ENCODE measurements at regions not wholly inside any gene's neighbourhood (a gene's known extent, or its start where the extent isn't known, plus 50 kb on each side); places are given as distances from the start of the nearest gene placed in this dataset.

DNA sequence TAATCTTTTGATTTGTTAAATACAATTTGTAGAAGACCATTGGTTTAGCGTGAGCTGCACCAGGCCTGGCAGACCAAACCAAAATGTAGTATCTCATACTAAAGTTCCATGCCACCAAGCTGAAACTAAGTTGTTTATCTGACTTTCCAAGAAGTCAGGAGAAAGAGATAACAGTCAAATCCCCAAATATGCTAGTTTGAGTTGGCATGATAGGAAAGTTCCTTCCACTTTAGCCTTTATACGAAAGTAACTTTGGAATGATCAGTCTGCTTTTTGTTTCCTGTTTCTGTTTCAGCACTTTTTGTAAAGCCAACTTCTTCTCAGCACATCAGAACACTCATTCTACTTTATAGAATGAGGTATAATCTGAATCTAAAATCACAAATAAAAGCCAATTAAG lies 449.2 kb downstream of the GRXCR1 start:
- H3K27me3 ChIP-seq (ENCODE audit: insufficient read depth, poor library complexity, severe bottlenecking): no peaks in the 10 kb centered on the region
- no peak for TF ChIP-seq REST (IDR thresholded peaks at IDR 0.05; ENCODE audit: insufficient replicate concordance, low read depth)
- TF ChIP-seq SPI1 (IDR thresholded peaks at IDR 0.05; ENCODE audit: borderline replicate concordance, low read depth): no peak
- no peak for TF ChIP-seq POLR2AphosphoS5 (IDR thresholded peaks at IDR 0.05; ENCODE audit: low read depth)
- TF ChIP-seq GABPA (IDR thresholded peaks at IDR 0.05; ENCODE audit: low read depth): no peak
- TF ChIP-seq, protein P1, sequence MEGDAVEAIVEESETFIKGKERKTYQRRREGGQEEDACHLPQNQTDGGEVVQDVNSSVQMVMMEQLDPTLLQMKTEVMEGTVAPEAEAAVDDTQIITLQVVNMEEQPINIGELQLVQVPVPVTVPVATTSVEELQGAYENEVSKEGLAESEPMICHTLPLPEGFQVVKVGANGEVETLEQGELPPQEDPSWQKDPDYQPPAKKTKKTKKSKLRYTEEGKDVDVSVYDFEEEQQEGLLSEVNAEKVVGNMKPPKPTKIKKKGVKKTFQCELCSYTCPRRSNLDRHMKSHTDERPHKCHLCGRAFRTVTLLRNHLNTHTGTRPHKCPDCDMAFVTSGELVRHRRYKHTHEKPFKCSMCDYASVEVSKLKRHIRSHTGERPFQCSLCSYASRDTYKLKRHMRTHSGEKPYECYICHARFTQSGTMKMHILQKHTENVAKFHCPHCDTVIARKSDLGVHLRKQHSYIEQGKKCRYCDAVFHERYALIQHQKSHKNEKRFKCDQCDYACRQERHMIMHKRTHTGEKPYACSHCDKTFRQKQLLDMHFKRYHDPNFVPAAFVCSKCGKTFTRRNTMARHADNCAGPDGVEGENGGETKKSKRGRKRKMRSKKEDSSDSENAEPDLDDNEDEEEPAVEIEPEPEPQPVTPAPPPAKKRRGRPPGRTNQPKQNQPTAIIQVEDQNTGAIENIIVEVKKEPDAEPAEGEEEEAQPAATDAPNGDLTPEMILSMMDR (IDR thresholded peaks at IDR 0.05; ENCODE audit: insufficient read depth, low read length): no peak
- no peak overlapping the region for H3K27ac ChIP-seq (replicated peaks)
- no peak overlapping the region for H3K4me3 ChIP-seq (replicated peaks; ENCODE audit: insufficient read depth, low read length)
- no peak for DNase-seq (ENCODE audit: low read depth in 1 of 2, low spot score in 1 of 2)

- Histone ChIP-seq H3K27me3 (ENCODE audit: insufficient read depth, poor library complexity, severe bottlenecking) (no peaks in the 10 kb centered on the region), H3K27ac (replicated peaks) (no peak overlapping the region), H3K4me3 (replicated peaks; ENCODE audit: insufficient read depth, low read length) (no peak overlapping the region)
- no peak for DNase-seq (ENCODE audit: low read depth in 1 of 2, low spot score in 1 of 2)
- TF ChIP-seq, protein P1 (IDR thresholded peaks at IDR 0.05; ENCODE audit: insufficient read depth, low read length): no peak
- TF ChIP-seq SPI1 (IDR thresholded peaks at IDR 0.05; ENCODE audit: borderline replicate concordance, low read depth) (no peak), POLR2AphosphoS5 (IDR thresholded peaks at IDR 0.05; ENCODE audit: low read depth) (no peak), GABPA (IDR thresholded peaks at IDR 0.05; ENCODE audit: low read depth) (no peak), REST (IDR thresholded peaks at IDR 0.05; ENCODE audit: insufficient replicate concordance, low read depth) (no peak)
Observed at GRCh38 chr4:43343298-43343697, 450.8 kb downstream of the GRXCR1 start.

GRCh38 chr4:43345323-43345925 lies 452.9 kb downstream of the GRXCR1 start:
- DNase-seq (ENCODE audit: low read depth in 1 of 2, low spot score in 1 of 2): no peak
- TF ChIP-seq, protein P1 (IDR thresholded peaks at IDR 0.05; ENCODE audit: insufficient read depth, low read length): no peak
- TF ChIP-seq SPI1 (IDR thresholded peaks at IDR 0.05; ENCODE audit: borderline replicate concordance, low read depth) (no peak), REST (IDR thresholded peaks at IDR 0.05; ENCODE audit: insufficient replicate concordance, low read depth) (no peak), GABPA (IDR thresholded peaks at IDR 0.05; ENCODE audit: low read depth) (no peak), POLR2AphosphoS5 (IDR thresholded peaks at IDR 0.05; ENCODE audit: low read depth) (no peak)
- H3K27me3 ChIP-seq (ENCODE audit: insufficient read depth, poor library complexity, severe bottlenecking): no peaks in the 10 kb centered on the region
- H3K4me3 ChIP-seq (replicated peaks; ENCODE audit: insufficient read depth, low read length): no peak overlapping the region
- no peak overlapping the region for H3K27ac ChIP-seq (replicated peaks)
